ENCODE measurements at regions not wholly inside any gene's neighbourhood (a gene's known extent, or its start where the extent isn't known, plus 50 kb on each side); places are given as distances from the start of the nearest gene placed in this dataset.

DNA sequence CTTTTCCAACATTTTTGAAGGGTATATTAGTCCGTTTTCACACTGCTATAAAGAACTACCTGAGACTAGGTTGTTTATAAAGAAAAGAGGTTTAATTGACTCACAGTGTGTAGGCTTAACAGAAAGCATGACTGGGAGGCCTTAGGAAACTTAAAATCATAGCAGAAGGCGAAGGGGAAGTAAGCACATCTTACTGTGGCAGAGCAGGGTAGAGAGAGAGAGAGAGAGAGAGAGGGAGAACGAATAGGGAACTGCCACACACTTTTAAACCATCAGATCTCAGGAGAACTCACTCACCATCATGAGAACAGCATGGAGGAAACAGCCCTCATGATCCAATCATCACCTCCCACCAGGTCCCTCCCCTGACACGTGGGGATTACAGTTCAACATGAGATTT, 420.3 kb downstream of the SOCS6 start:
- TF ChIP-seq, protein P1, sequence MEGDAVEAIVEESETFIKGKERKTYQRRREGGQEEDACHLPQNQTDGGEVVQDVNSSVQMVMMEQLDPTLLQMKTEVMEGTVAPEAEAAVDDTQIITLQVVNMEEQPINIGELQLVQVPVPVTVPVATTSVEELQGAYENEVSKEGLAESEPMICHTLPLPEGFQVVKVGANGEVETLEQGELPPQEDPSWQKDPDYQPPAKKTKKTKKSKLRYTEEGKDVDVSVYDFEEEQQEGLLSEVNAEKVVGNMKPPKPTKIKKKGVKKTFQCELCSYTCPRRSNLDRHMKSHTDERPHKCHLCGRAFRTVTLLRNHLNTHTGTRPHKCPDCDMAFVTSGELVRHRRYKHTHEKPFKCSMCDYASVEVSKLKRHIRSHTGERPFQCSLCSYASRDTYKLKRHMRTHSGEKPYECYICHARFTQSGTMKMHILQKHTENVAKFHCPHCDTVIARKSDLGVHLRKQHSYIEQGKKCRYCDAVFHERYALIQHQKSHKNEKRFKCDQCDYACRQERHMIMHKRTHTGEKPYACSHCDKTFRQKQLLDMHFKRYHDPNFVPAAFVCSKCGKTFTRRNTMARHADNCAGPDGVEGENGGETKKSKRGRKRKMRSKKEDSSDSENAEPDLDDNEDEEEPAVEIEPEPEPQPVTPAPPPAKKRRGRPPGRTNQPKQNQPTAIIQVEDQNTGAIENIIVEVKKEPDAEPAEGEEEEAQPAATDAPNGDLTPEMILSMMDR (conservative IDR thresholded peaks at IDR 0.05 in 1 of 2, IDR thresholded peaks at IDR 0.05 in 1 of 2; ENCODE audit: extremely low read depth in 1 of 2, insufficient read depth in 1 of 2, low read depth in 1 of 2, low read length in 2 of 2): no peak
- TF ChIP-seq EZH2 (IDR thresholded peaks at IDR 0.05; ENCODE audit: borderline replicate concordance, low read length): no peak

All from mammary epithelial cell (primary cell).